GM12878 (cell line): ENCODE measurements at regions not wholly inside any gene's neighbourhood (a gene's known extent, or its start where the extent isn't known, plus 50 kb on each side); places are given as distances from the start of the nearest gene placed in this dataset.

Experiments used
- ATAC-seq: fragments of 200-7000 bp; cut with Tn5 transposase; 3 replicates; pipeline ENCODE4 v1.9.1; 2020; ENCODE audit warnings: mild to moderate bottlenecking, moderate library complexity
- BruUV-seq: library from RNA; stranded (reverse); fragments of 400-500 nt; replicated peaks from 2 replicates; lab custom pipeline; 2021; lab: Mats Ljungman, UMichigan
- CTCF ChIA-PET: fragments of 300-600 bp; sonication (Branson Sonifier 250); formaldehyde crosslinking; extraction: SDS; loops from one replicate; lab custom pipeline; 2021; ENCODE audit warnings: inconsistent platforms; lab: Yijun Ruan, JAX
- POLR2A ChIA-PET: fragments of 350-600 bp; formaldehyde crosslinking; extraction: SDS; loops from one replicate; lab custom pipeline; 2021; ENCODE audit warnings: inconsistent platforms; lab: Charles Lee
- RAD21 ChIA-PET: fragments of 300-600 bp; sonication (Branson Sonifier 250); formaldehyde crosslinking; loops from one replicate; lab custom pipeline; 2023; ENCODE audit warnings: antibody characterized with exemption; ENCODE audit not compliant: unreplicated experiment; lab: Charles Lee
- SMC1A ChIA-PET: fragments of 300-600 bp; sonication (Branson Sonifier 250); formaldehyde crosslinking; loops from one replicate; lab custom pipeline; 2023; ENCODE audit not compliant: unreplicated experiment, uncharacterized antibody; lab: Charles Lee
- DNase-seq: peaks from one replicate; pipeline ENCODE4 v3.0.0-alpha.2; 2011; ENCODE audit warnings: low read depth, low spot score
- FAIRE-seq: peaks from 3 replicates; lab custom pipeline; 2011; peaks lifted over from hg19 to GRCh38; lab: Jason Lieb, UNC
- H2AFZ ChIP-seq: 2 replicates; pipeline ENCODE4 v1.6.0; 2011; ENCODE audit warnings: low read depth, low read length, control low read depth; ENCODE audit not compliant: control insufficient read depth
- H3K27ac ChIP-seq: 2 replicates; pipeline ENCODE4 v1.5.1; 2011; ENCODE audit warnings: control low read depth; ENCODE audit not compliant: control insufficient read depth, insufficient read depth
- H3K27me3 ChIP-seq, 2 experiments: replicated peaks in 1 of 2; 2 replicates each; pipeline versions ENCODE4 v1.6.0 to v1.6.1; 2011; ENCODE audit warnings: low read length in 1 of 2; ENCODE audit not compliant: control insufficient read depth in 2 of 2, insufficient read depth in 2 of 2
- H3K36me3 ChIP-seq, 2 experiments: 2 replicates each; pipeline ENCODE4 v1.5.1; 2011; ENCODE audit warnings: low read length in 1 of 2; ENCODE audit not compliant: control insufficient read depth in 2 of 2, insufficient read depth in 2 of 2
- H3K4me1 ChIP-seq: 2 replicates; pipeline ENCODE4 v1.6.1; 2011; ENCODE audit warnings: mild to moderate bottlenecking, low read length, moderate library complexity, mixed read lengths; ENCODE audit not compliant: control insufficient read depth, insufficient read depth
- H3K4me2 ChIP-seq: 2 replicates; pipeline ENCODE4 v1.6.0; 2011; ENCODE audit warnings: control low read depth; ENCODE audit not compliant: control insufficient read depth, insufficient read depth
- H3K4me3 ChIP-seq: fragments of 200-600 bp; sonication (generic); 2 replicates; pipeline ENCODE4 v1.5.1; 2016
- H3K79me2 ChIP-seq: 2 replicates; pipeline ENCODE4 v1.6.0; 2011; ENCODE audit warnings: low read length; ENCODE audit not compliant: control insufficient read depth, insufficient read depth
- H3K9ac ChIP-seq: 2 replicates; pipeline ENCODE4 v1.8.0; 2011; ENCODE audit warnings: low read length, control low read depth, mixed read lengths; ENCODE audit not compliant: control insufficient read depth, insufficient read depth
- H3K9me3 ChIP-seq: replicated peaks from 3 replicates; pipeline ENCODE4 v1.5.1; 2011; ENCODE audit warnings: mild to moderate bottlenecking, low read length; ENCODE audit not compliant: control insufficient read depth, insufficient read depth
- H4K20me1 ChIP-seq: 2 replicates; pipeline ENCODE4 v1.6.0; 2011; ENCODE audit not compliant: control insufficient read depth, insufficient read depth
- ATF7 ChIP-seq: fragments of 450-650 bp; IDR thresholded peaks from 2 replicates; pipeline ENCODE4 v1.6.1; 2016; ENCODE audit warnings: low read depth, mild to moderate bottlenecking
- BACH1 ChIP-seq: fragments of 450-650 bp; IDR thresholded peaks from 2 replicates; pipeline ENCODE4 v1.6.1; 2017; ENCODE audit warnings: mild to moderate bottlenecking, borderline replicate concordance
- FOXM1 ChIP-seq: IDR thresholded peaks from 2 replicates; pipeline ENCODE4 v1.6.1; 2012; ENCODE audit warnings: low read depth, mild to moderate bottlenecking, inconsistent platforms, low read length, moderate library complexity
- GABPA ChIP-seq: IDR thresholded peaks from 2 replicates; pipeline ENCODE4 v1.6.1; 2014; ENCODE audit warnings: antibody characterized with exemption, low read depth, mild to moderate bottlenecking, inconsistent platforms
- KLF5 ChIP-seq: fragments of 450-650 bp; IDR thresholded peaks from 2 replicates; pipeline ENCODE4 v1.6.1; 2014; ENCODE audit warnings: mild to moderate bottlenecking; ENCODE audit not compliant: partially characterized antibody
- LARP7 ChIP-seq: fragments of 450-650 bp; IDR thresholded peaks from 2 replicates; pipeline ENCODE4 v1.6.1; 2017; ENCODE audit warnings: mild to moderate bottlenecking
- MTA3 ChIP-seq: IDR thresholded peaks from 2 replicates; pipeline ENCODE4 v1.6.1; 2012; ENCODE audit warnings: low read length, inconsistent platforms, borderline replicate concordance
- MYB ChIP-seq: fragments of 150-350 bp; IDR thresholded peaks from 2 replicates; pipeline ENCODE4 v1.6.1; 2014; ENCODE audit warnings: mild to moderate bottlenecking, low read depth, low read length, borderline replicate concordance
- SIN3A ChIP-seq: IDR thresholded peaks from 2 replicates; pipeline ENCODE4 v1.6.1; 2012; ENCODE audit warnings: low read depth, low read length, improper control_type of control experiment
- SMARCA5 ChIP-seq: fragments of 450-650 bp; IDR thresholded peaks from 2 replicates; pipeline ENCODE4 v1.6.1; 2017; ENCODE audit warnings: mild to moderate bottlenecking
- SUZ12 ChIP-seq: fragments of 200-600 bp; sonication (generic); IDR thresholded peaks from one replicate; pipeline ENCODE4 v1.6.1; 2018; ENCODE audit warnings: antibody characterized with exemption, mild to moderate bottlenecking; ENCODE audit not compliant: unreplicated experiment
- ZNF207 ChIP-seq: fragments of 450-650 bp; IDR thresholded peaks from 2 replicates; pipeline ENCODE4 v1.6.1; 2014; ENCODE audit warnings: antibody characterized with exemption, mild to moderate bottlenecking, borderline replicate concordance
- ZNF384 ChIP-seq: IDR thresholded peaks from 2 replicates; pipeline ENCODE4 v1.6.1; 2012; ENCODE audit warnings: low read depth, mild to moderate bottlenecking, low read length, improper control_type of control experiment, borderline replicate concordance
- WGBS: methylation state at CpG from one replicate; pipeline ENCODE4 v1.1.6; 2016; ENCODE audit warnings: low lambda C conversion rate; ENCODE audit not compliant: insufficient replicate concordance, insufficient coverage; ENCODE audit errors: missing lambda C conversion rate; 5-methylcytosine and 5-hydroxymethylcytosine counted together
- in situ Hi-C: fragments of 300-500 bp; cut with MboI; formaldehyde crosslinking; loops from 9 replicates; pipeline ENCODE4 v1.14.3; 2018; ENCODE audit warnings: mixed read lengths
- intact Hi-C: fragments of 100-400 bp; cut with micrococcal nuclease; formaldehyde crosslinking; loops from one replicate; pipeline ENCODE4 v1.14.2; 2022; ENCODE audit not compliant: unreplicated experiment
- TF ChIP-seq, protein P1 (sequence below): IDR thresholded peaks from 2 replicates; pipeline ENCODE4 v1.6.1; 2011; ENCODE audit warnings: borderline replicate concordance, low read depth, mild to moderate bottlenecking, moderate library complexity, mixed read lengths, low read length; ENCODE audit not compliant: insufficient read depth; ENCODE audit errors: extremely low read length
- TF ChIP-seq, protein P2 (sequence below), 3 experiments: IDR thresholded peaks in 2 of 3; conservative IDR thresholded peaks in 1 of 3; 2 replicates each; pipeline ENCODE4 v1.5.1; 2011; ENCODE audit warnings: low read depth in 3 of 3, low read length in 3 of 3, mild to moderate bottlenecking in 3 of 3, control low read depth in 2 of 3, moderate library complexity in 2 of 3, inconsistent platforms in 1 of 3, mixed read lengths in 1 of 3; ENCODE audit not compliant: control insufficient read depth in 2 of 3, insufficient read depth in 1 of 3; ENCODE audit errors: extremely low read depth in 1 of 3

- H3K79me2 ChIP-seq = no peaks in the 10 kb centered on the region
- H3K4me1 ChIP-seq = no peaks in the 10 kb centered on the region
- H3K27ac ChIP-seq = no peak overlapping the region
- H4K20me1 ChIP-seq = no peaks in the 10 kb centered on the region
- in situ Hi-C loops (no loop called here), intact Hi-C loops (no loop called here)
- FAIRE-seq (no peak), DNase-seq (no peak), ATAC-seq (no peak)
- peaks cover 0 to 2% of the 10 kb centered on the region in 2 experiments; a peak in 2 of 4 replicates for H3K27me3 ChIP-seq
- no peaks in the 10 kb centered on the region for H3K36me3 ChIP-seq
- ChIA-PET CTCF (no interaction called here), SMC1A (no interaction called here), RAD21 (no interaction called here), POLR2A (no interaction called here)
- no peak overlapping the region for H2AFZ ChIP-seq
- H3K4me2 ChIP-seq = no peak overlapping the region
- H3K4me3 ChIP-seq = no peak overlapping the region
- no peak for TF ChIP-seq SIN3A
- TF ChIP-seq, protein P1, sequence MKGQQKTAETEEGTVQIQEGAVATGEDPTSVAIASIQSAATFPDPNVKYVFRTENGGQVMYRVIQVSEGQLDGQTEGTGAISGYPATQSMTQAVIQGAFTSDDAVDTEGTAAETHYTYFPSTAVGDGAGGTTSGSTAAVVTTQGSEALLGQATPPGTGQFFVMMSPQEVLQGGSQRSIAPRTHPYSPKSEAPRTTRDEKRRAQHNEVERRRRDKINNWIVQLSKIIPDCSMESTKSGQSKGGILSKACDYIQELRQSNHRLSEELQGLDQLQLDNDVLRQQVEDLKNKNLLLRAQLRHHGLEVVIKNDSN = no peak
- TF ChIP-seq LARP7 = no peak
- no peak for TF ChIP-seq MYB
- TF ChIP-seq MTA3 = no peak
- TF ChIP-seq SMARCA5 = no peak
- TF ChIP-seq SUZ12 = no peak
- TF ChIP-seq BACH1 = no peak
- TF ChIP-seq KLF5 = no peak
- TF ChIP-seq ZNF384 = no peak
- TF ChIP-seq FOXM1 = no peak
- TF ChIP-seq, protein P2, sequence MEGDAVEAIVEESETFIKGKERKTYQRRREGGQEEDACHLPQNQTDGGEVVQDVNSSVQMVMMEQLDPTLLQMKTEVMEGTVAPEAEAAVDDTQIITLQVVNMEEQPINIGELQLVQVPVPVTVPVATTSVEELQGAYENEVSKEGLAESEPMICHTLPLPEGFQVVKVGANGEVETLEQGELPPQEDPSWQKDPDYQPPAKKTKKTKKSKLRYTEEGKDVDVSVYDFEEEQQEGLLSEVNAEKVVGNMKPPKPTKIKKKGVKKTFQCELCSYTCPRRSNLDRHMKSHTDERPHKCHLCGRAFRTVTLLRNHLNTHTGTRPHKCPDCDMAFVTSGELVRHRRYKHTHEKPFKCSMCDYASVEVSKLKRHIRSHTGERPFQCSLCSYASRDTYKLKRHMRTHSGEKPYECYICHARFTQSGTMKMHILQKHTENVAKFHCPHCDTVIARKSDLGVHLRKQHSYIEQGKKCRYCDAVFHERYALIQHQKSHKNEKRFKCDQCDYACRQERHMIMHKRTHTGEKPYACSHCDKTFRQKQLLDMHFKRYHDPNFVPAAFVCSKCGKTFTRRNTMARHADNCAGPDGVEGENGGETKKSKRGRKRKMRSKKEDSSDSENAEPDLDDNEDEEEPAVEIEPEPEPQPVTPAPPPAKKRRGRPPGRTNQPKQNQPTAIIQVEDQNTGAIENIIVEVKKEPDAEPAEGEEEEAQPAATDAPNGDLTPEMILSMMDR (IDR thresholded peaks at IDR 0.05 in 2 of 3, conservative IDR thresholded peaks at IDR 0.05 in 1 of 3; ENCODE audit: control insufficient read depth in 2 of 3, extremely low read depth in 1 of 3, insufficient read depth in 1 of 3, low read depth in 3 of 3, low read length in 3 of 3) = no peak
- no peak for TF ChIP-seq ATF7
- TF ChIP-seq ZNF207 = no peak
- TF ChIP-seq GABPA = no peak
- 21% methylated on average over 11 of the region's 11 CpGs for WGBS
- no peaks in the 10 kb centered on the region for H3K9me3 ChIP-seq
- H3K9ac ChIP-seq = no peak overlapping the region
- no TSS peak for BruUV-seq
Observed at GRCh38 chr5:171578049-171578828, 158.8 kb downstream of the FGF18 start.
